GM12878 (cell line): ENCODE measurements at regions not wholly inside any gene's neighbourhood (a gene's known extent, or its start where the extent isn't known, plus 50 kb on each side); places are given as distances from the start of the nearest gene placed in this dataset.

Experiments
- ATAC-seq: fragments of 200-7000 bp; cut with Tn5 transposase; 3 replicates; pipeline ENCODE4 v1.9.1; 2020; ENCODE audit warnings: mild to moderate bottlenecking, moderate library complexity
- BruUV-seq: library from RNA; stranded (reverse); fragments of 400-500 nt; replicated peaks from 2 replicates; lab custom pipeline; 2021; lab: Mats Ljungman, UMichigan
- CTCF ChIA-PET: fragments of 300-600 bp; sonication (Branson Sonifier 250); formaldehyde crosslinking; extraction: SDS; loops from one replicate; lab custom pipeline; 2021; ENCODE audit warnings: inconsistent platforms; lab: Yijun Ruan, JAX
- POLR2A ChIA-PET: fragments of 350-600 bp; formaldehyde crosslinking; extraction: SDS; loops from one replicate; lab custom pipeline; 2021; ENCODE audit warnings: inconsistent platforms; lab: Charles Lee
- RAD21 ChIA-PET: fragments of 300-600 bp; sonication (Branson Sonifier 250); formaldehyde crosslinking; loops from one replicate; lab custom pipeline; 2023; ENCODE audit warnings: antibody characterized with exemption; ENCODE audit not compliant: unreplicated experiment; lab: Charles Lee
- SMC1A ChIA-PET: fragments of 300-600 bp; sonication (Branson Sonifier 250); formaldehyde crosslinking; loops from one replicate; lab custom pipeline; 2023; ENCODE audit not compliant: unreplicated experiment, uncharacterized antibody; lab: Charles Lee
- DNase-seq: peaks from one replicate; pipeline ENCODE4 v3.0.0-alpha.2; 2011; ENCODE audit warnings: low read depth, low spot score
- FAIRE-seq: peaks from 3 replicates; lab custom pipeline; 2011; peaks lifted over from hg19 to GRCh38; lab: Jason Lieb, UNC
- H2AFZ ChIP-seq: 2 replicates; pipeline ENCODE4 v1.6.0; 2011; ENCODE audit warnings: low read depth, low read length, control low read depth; ENCODE audit not compliant: control insufficient read depth
- H3K27ac ChIP-seq: 2 replicates; pipeline ENCODE4 v1.5.1; 2011; ENCODE audit warnings: control low read depth; ENCODE audit not compliant: control insufficient read depth, insufficient read depth
- H3K27me3 ChIP-seq, 2 experiments: replicated peaks in 1 of 2; 2 replicates each; pipeline versions ENCODE4 v1.6.0 to v1.6.1; 2011; ENCODE audit warnings: low read length in 1 of 2; ENCODE audit not compliant: control insufficient read depth in 2 of 2, insufficient read depth in 2 of 2
- H3K36me3 ChIP-seq, 2 experiments: 2 replicates each; pipeline ENCODE4 v1.5.1; 2011; ENCODE audit warnings: low read length in 1 of 2; ENCODE audit not compliant: control insufficient read depth in 2 of 2, insufficient read depth in 2 of 2
- H3K4me1 ChIP-seq: 2 replicates; pipeline ENCODE4 v1.6.1; 2011; ENCODE audit warnings: mild to moderate bottlenecking, low read length, moderate library complexity, mixed read lengths; ENCODE audit not compliant: control insufficient read depth, insufficient read depth
- H3K4me2 ChIP-seq: 2 replicates; pipeline ENCODE4 v1.6.0; 2011; ENCODE audit warnings: control low read depth; ENCODE audit not compliant: control insufficient read depth, insufficient read depth
- H3K4me3 ChIP-seq: fragments of 200-600 bp; sonication (generic); 2 replicates; pipeline ENCODE4 v1.5.1; 2016
- H3K79me2 ChIP-seq: 2 replicates; pipeline ENCODE4 v1.6.0; 2011; ENCODE audit warnings: low read length; ENCODE audit not compliant: control insufficient read depth, insufficient read depth
- H3K9ac ChIP-seq: 2 replicates; pipeline ENCODE4 v1.8.0; 2011; ENCODE audit warnings: low read length, control low read depth, mixed read lengths; ENCODE audit not compliant: control insufficient read depth, insufficient read depth
- H3K9me3 ChIP-seq: replicated peaks from 3 replicates; pipeline ENCODE4 v1.5.1; 2011; ENCODE audit warnings: mild to moderate bottlenecking, low read length; ENCODE audit not compliant: control insufficient read depth, insufficient read depth
- H4K20me1 ChIP-seq: 2 replicates; pipeline ENCODE4 v1.6.0; 2011; ENCODE audit not compliant: control insufficient read depth, insufficient read depth
- CBX5 ChIP-seq: sonication (generic); IDR thresholded peaks from 2 replicates; pipeline ENCODE4 v1.6.1; 2016; ENCODE audit warnings: low read depth, moderate library complexity, mild to moderate bottlenecking, inconsistent platforms
- FOXM1 ChIP-seq: IDR thresholded peaks from 2 replicates; pipeline ENCODE4 v1.6.1; 2012; ENCODE audit warnings: low read depth, mild to moderate bottlenecking, inconsistent platforms, low read length, moderate library complexity
- GABPA ChIP-seq: IDR thresholded peaks from 2 replicates; pipeline ENCODE4 v1.6.1; 2014; ENCODE audit warnings: antibody characterized with exemption, low read depth, mild to moderate bottlenecking, inconsistent platforms
- IKZF2 ChIP-seq, 2 experiments: fragments of 450-650 bp; IDR thresholded peaks; 2 replicates each; pipeline ENCODE4 v1.6.1; 2017; ENCODE audit warnings: mild to moderate bottlenecking in 2 of 2, moderate library complexity in 2 of 2
- JUND ChIP-seq: IDR thresholded peaks from 2 replicates; pipeline ENCODE4 v1.6.1; 2012; ENCODE audit warnings: low read depth, mild to moderate bottlenecking, low read length, improper control_type of control experiment, moderate library complexity
- MEF2A ChIP-seq: IDR thresholded peaks from 2 replicates; pipeline ENCODE4 v1.6.1; 2011; ENCODE audit warnings: low read depth, mild to moderate bottlenecking, low read length, moderate library complexity; ENCODE audit not compliant: insufficient read depth
- MEF2B ChIP-seq: fragments of 450-650 bp; IDR thresholded peaks from 2 replicates; pipeline ENCODE4 v1.6.1; 2018; ENCODE audit warnings: mild to moderate bottlenecking, moderate library complexity; ENCODE audit not compliant: partially characterized antibody, poor library complexity, severe bottlenecking
- MYC ChIP-seq: IDR thresholded peaks from 2 replicates; pipeline ENCODE4 v1.6.1; 2011; ENCODE audit warnings: mild to moderate bottlenecking, low read length, moderate library complexity, inconsistent platforms; ENCODE audit not compliant: insufficient read depth, insufficient replicate concordance, insufficient read length, severe bottlenecking
- NBN ChIP-seq: fragments of 450-650 bp; IDR thresholded peaks from 2 replicates; pipeline ENCODE4 v1.6.1; 2016
- RFX5 ChIP-seq: IDR thresholded peaks from 2 replicates; pipeline ENCODE4 v1.6.1; 2011; ENCODE audit warnings: low read depth, low read length, improper control_type of control experiment
- SIX5 ChIP-seq: IDR thresholded peaks from 2 replicates; pipeline ENCODE4 v1.6.1; 2011; ENCODE audit warnings: mild to moderate bottlenecking, low read depth, low read length, moderate library complexity; ENCODE audit not compliant: severe bottlenecking
- SMC3 ChIP-seq: IDR thresholded peaks from 2 replicates; pipeline ENCODE4 v1.6.1; 2011; ENCODE audit warnings: low read length, improper control_type of control experiment, borderline replicate concordance
- STAT1 ChIP-seq: fragments of 450-650 bp; conservative IDR thresholded peaks from 2 replicates; pipeline ENCODE4 v1.6.1; 2014; ENCODE audit warnings: antibody characterized with exemption, mild to moderate bottlenecking
- ZBED1 ChIP-seq: IDR thresholded peaks from 2 replicates; pipeline ENCODE4 v1.6.1; 2016; ENCODE audit warnings: borderline replicate concordance
- ZNF217 ChIP-seq: fragments of 450-650 bp; IDR thresholded peaks from 2 replicates; pipeline ENCODE4 v1.6.1; 2017; ENCODE audit warnings: antibody characterized with exemption, mild to moderate bottlenecking
- ZNF274 ChIP-seq: IDR thresholded peaks from one replicate; pipeline ENCODE4 v1.8.0; 2011; ENCODE audit not compliant: insufficient read length, insufficient read depth
- ZSCAN29 ChIP-seq: fragments of 450-650 bp; IDR thresholded peaks from 2 replicates; pipeline ENCODE4 v1.6.1; 2017; ENCODE audit warnings: mild to moderate bottlenecking, moderate library complexity
- WGBS: methylation state at CpG from one replicate; pipeline ENCODE4 v1.1.6; 2016; ENCODE audit warnings: low lambda C conversion rate; ENCODE audit not compliant: insufficient replicate concordance, insufficient coverage; ENCODE audit errors: missing lambda C conversion rate; 5-methylcytosine and 5-hydroxymethylcytosine counted together
- in situ Hi-C: fragments of 300-500 bp; cut with MboI; formaldehyde crosslinking; loops from 9 replicates; pipeline ENCODE4 v1.14.3; 2018; ENCODE audit warnings: mixed read lengths
- intact Hi-C: fragments of 100-400 bp; cut with micrococcal nuclease; formaldehyde crosslinking; loops from one replicate; pipeline ENCODE4 v1.14.2; 2022; ENCODE audit not compliant: unreplicated experiment
- TF ChIP-seq, protein P1 (sequence below): fragments of 450-650 bp; IDR thresholded peaks from 2 replicates; pipeline ENCODE4 v1.6.1; 2016; ENCODE audit warnings: mild to moderate bottlenecking
- TF ChIP-seq, protein P2 (sequence below): fragments of 450-650 bp; IDR thresholded peaks from 2 replicates; pipeline ENCODE4 v1.6.1; 2016; ENCODE audit warnings: mild to moderate bottlenecking, moderate library complexity, borderline replicate concordance

DNA sequence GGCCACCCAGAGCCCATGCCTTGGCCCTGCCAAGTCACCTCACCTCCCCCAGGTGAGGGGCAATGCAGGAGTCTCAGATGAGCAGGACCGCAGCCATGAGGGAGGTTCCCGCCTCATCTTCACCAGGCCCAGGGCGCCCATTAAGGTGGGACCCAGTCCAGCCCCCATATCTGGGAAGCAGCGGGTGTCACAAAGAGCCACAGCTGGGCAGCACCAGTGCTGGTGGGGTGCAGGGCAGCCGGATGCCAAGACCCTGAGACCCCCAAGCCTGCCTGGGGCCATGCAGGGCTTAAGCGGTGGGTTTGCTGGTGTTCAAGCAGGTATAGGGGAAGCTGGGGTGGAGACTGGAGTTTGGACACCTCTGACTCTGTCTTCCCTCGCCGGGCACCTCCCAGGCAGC, 237.8 kb upstream of the GSE1 start:
- POLR2A ChIA-PET = no interaction called here
- H3K36me3 ChIP-seq = no peaks in the 10 kb centered on the region
- peaks cover 0 to 2% of the 10 kb centered on the region in 2 experiments; a peak in 3 of 4 replicates for H3K27me3 ChIP-seq
- H3K9me3 ChIP-seq = no peaks in the 10 kb centered on the region
- no peak for ATAC-seq
- H4K20me1 ChIP-seq = no peaks in the 10 kb centered on the region
- no TSS peak for BruUV-seq
- CTCF ChIA-PET = no interaction called here
- intact Hi-C loops = no loop called here
- FAIRE-seq = no peak
- no peak overlapping the region for H2AFZ ChIP-seq
- 31% methylated on average over 8 of the region's 8 CpGs for WGBS
- in situ Hi-C loops = no loop called here
- SMC1A ChIA-PET = no interaction called here
- RAD21 ChIA-PET = no interaction called here
- no peak overlapping the region for H3K4me2 ChIP-seq
- DNase-seq = no peak
- no peaks in the 10 kb centered on the region for H3K79me2 ChIP-seq
- H3K4me3 ChIP-seq = no peak overlapping the region
- no peak overlapping the region for H3K9ac ChIP-seq
- H3K4me1 ChIP-seq = no peaks in the 10 kb centered on the region
- H3K27ac ChIP-seq = no peak overlapping the region
- TF ChIP-seq, protein P1, sequence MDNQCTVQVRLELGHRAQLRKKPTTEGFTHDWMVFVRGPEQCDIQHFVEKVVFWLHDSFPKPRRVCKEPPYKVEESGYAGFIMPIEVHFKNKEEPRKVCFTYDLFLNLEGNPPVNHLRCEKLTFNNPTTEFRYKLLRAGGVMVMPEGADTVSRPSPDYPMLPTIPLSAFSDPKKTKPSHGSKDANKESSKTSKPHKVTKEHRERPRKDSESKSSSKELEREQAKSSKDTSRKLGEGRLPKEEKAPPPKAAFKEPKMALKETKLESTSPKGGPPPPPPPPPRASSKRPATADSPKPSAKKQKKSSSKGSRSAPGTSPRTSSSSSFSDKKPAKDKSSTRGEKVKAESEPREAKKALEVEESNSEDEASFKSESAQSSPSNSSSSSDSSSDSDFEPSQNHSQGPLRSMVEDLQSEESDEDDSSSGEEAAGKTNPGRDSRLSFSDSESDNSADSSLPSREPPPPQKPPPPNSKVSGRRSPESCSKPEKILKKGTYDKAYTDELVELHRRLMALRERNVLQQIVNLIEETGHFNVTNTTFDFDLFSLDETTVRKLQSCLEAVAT = no peak
- no peak for TF ChIP-seq NBN
- TF ChIP-seq SMC3 = no peak
- no peak for TF ChIP-seq RFX5
- no peak for TF ChIP-seq MEF2A
- no peak for TF ChIP-seq FOXM1
- no peak for TF ChIP-seq ZSCAN29
- TF ChIP-seq, protein P2, sequence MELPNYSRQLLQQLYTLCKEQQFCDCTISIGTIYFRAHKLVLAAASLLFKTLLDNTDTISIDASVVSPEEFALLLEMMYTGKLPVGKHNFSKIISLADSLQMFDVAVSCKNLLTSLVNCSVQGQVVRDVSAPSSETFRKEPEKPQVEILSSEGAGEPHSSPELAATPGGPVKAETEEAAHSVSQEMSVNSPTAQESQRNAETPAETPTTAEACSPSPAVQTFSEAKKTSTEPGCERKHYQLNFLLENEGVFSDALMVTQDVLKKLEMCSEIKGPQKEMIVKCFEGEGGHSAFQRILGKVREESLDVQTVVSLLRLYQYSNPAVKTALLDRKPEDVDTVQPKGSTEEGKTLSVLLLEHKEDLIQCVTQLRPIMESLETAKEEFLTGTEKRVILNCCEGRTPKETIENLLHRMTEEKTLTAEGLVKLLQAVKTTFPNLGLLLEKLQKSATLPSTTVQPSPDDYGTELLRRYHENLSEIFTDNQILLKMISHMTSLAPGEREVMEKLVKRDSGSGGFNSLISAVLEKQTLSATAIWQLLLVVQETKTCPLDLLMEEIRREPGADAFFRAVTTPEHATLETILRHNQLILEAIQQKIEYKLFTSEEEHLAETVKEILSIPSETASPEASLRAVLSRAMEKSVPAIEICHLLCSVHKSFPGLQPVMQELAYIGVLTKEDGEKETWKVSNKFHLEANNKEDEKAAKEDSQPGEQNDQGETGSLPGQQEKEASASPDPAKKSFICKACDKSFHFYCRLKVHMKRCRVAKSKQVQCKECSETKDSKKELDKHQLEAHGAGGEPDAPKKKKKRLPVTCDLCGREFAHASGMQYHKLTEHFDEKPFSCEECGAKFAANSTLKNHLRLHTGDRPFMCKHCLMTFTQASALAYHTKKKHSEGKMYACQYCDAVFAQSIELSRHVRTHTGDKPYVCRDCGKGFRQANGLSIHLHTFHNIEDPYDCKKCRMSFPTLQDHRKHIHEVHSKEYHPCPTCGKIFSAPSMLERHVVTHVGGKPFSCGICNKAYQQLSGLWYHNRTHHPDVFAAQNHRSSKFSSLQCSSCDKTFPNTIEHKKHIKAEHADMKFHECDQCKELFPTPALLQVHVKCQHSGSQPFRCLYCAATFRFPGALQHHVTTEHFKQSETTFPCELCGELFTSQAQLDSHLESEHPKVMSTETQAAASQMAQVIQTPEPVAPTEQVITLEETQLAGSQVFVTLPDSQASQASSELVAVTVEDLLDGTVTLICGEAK = no peak
- TF ChIP-seq MYC = no peak
- no peak for TF ChIP-seq ZNF274
- TF ChIP-seq MEF2B = no peak
- TF ChIP-seq IKZF2 (IDR thresholded peaks at IDR 0.05) = no peak
- no peak for TF ChIP-seq GABPA
- no peak for TF ChIP-seq JUND
- TF ChIP-seq SIX5 = no peak
- TF ChIP-seq ZNF217 = no peak
- no peak for TF ChIP-seq ZBED1
- TF ChIP-seq STAT1 = no peak
- no peak for TF ChIP-seq CBX5
